Lower leg skin (tissue), 4 donors: ENCODE measurements at regions not wholly inside any gene's neighbourhood (a gene's known extent, or its start where the extent isn't known, plus 50 kb on each side); places are given as distances from the start of the nearest gene placed in this dataset.

Experiments used
- DNase-seq, 2 donors: peaks; one replicate each; pipeline ENCODE4 v3.0.0-alpha.2; 2019; ENCODE audit warnings: low spot score in 2 of 2
- H3K4me3 ChIP-seq: fragments of 200-600 bp; sonication (generic); 2 replicates; pipeline ENCODE4 v1.5.1; 2017; ENCODE audit warnings: mild to moderate bottlenecking, low read depth; ENCODE audit not compliant: poor library complexity, severe bottlenecking
- CTCF ChIP-seq, 3 donors: fragments of 450-650 bp; IDR thresholded peaks; one replicate each; pipeline ENCODE4 v1.5.1; 2016; ENCODE audit warnings: antibody characterized with exemption in 3 of 3, mild to moderate bottlenecking in 3 of 3, moderate library complexity in 2 of 3
- POLR2A ChIP-seq, 2 donors: fragments of 450-650 bp; IDR thresholded peaks; one replicate each; pipeline ENCODE4 v1.6.1; 2016 to 2017; ENCODE audit warnings: antibody characterized with exemption in 2 of 2, mild to moderate bottlenecking in 1 of 2, moderate library complexity in 1 of 2
- WGBS, 2 donors: methylation state at CpG; one replicate each; pipeline ENCODE4 v1.1.5; 2018; 5-methylcytosine and 5-hydroxymethylcytosine counted together
- intact Hi-C: fragments of 100-400 bp; cut with DNase I; formaldehyde crosslinking; loops from one replicate; pipeline ENCODE4 v1.15.0; 2023; ENCODE audit warnings: low total_unique reads

DNA sequence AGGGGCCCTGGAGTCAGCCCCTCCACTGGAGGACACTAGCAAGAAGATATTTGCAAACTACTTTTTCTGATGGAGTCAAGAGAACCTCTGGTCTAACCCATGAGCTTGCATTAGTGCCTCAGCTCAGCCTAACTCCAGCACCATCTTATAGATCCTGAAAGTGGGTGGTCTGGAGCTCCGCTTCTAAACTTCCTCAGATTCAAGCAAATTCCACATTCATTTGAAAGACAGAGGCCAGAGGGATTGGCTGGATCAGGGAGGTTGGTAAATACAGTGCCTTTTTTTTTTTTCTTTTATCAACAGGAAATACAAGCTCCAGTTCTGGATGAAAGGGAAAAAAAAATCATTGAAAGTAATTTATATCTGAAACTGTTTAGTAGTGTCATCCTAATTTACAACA, 99.9 kb downstream of the ENC1 start:
- 75 to 77% methylated on average over 1 of the region's 1 CpG for WGBS, 2 donors
- DNase-seq, result no peak
- TF ChIP-seq POLR2A (IDR thresholded peaks at IDR 0.05) (no peak), CTCF (IDR thresholded peaks at IDR 0.05) (no peak)
- intact Hi-C loops, result no loop called here
- H3K4me3 ChIP-seq, result no peak overlapping the region

- DNase-seq, result no peak
- 60 to 68% methylated on average over 7 of the region's 7 CpGs for WGBS, 2 donors
- no peak for TF ChIP-seq POLR2A (IDR thresholded peaks at IDR 0.05)
- no peak for TF ChIP-seq CTCF (IDR thresholded peaks at IDR 0.05)
- H3K4me3 ChIP-seq, result no peak overlapping the region
- intact Hi-C loops, result no loop called here
These were observed 100.5 kb downstream of the ENC1 start for GRCh38 chr5:74539986-74540385.

- H3K4me3 ChIP-seq, result no peak overlapping the region
- peak in 1 of 2 donors; percentile 58 for DNase-seq
- TF ChIP-seq POLR2A (IDR thresholded peaks at IDR 0.05), result no peak
- no peak for TF ChIP-seq CTCF (IDR thresholded peaks at IDR 0.05)
- intact Hi-C loops, result no loop called here
- WGBS, 2 donors, result 42 to 43% methylated on average over 3 of the region's 3 CpGs
These were observed 102.3 kb downstream of the ENC1 start for GRCh38 chr5:74538206-74538661.

DNA sequence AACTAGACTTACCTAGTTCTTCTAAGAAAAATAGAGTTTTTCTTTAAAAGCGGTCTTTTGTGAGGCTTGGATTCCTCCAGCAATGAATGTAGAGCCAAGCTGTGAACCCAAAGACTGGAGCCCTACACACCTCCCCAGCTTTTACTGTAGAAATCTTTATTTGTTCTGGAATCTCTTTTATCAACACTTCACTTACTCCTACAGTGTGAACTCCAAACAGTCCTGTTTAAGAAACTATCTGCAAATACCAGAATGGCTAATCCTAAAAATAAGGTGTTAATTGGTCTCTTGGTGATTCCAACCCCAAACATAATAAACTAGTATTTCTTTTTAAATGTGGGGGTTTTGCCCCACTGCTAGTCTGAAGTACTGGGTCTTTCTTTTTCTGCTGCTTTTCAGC, 103.9 kb downstream of the ENC1 start:
- WGBS, 2 donors, result 97% methylated on average over 1 of the region's 1 CpG
- H3K4me3 ChIP-seq, result no peak overlapping the region
- intact Hi-C loops, result no loop called here
- DNase-seq, result no peak
- no peak for TF ChIP-seq POLR2A (IDR thresholded peaks at IDR 0.05)
- TF ChIP-seq CTCF (IDR thresholded peaks at IDR 0.05), result no peak

- 56 to 62% methylated on average over 2 of the region's 2 CpGs for WGBS, 2 donors
These were observed 104.6 kb downstream of the ENC1 start for GRCh38 chr5:74535926-74536325.

More at GRCh38 chr5:74535926-74536325, 104.6 kb downstream of the ENC1 start:
- DNase-seq, result no peak
- intact Hi-C loops, result no loop called here
- no peak overlapping the region for H3K4me3 ChIP-seq
- TF ChIP-seq CTCF (IDR thresholded peaks at IDR 0.05), result no peak
- no peak for TF ChIP-seq POLR2A (IDR thresholded peaks at IDR 0.05)
